GM23338 (cell line): ENCODE measurements at regions not wholly inside any gene's neighbourhood (a gene's known extent, or its start where the extent isn't known, plus 50 kb on each side); places are given as distances from the start of the nearest gene placed in this dataset.

Source experiments
- ATAC-seq: fragments of 200-7000 bp; cut with Tn5 transposase; 3 replicates; pipeline ENCODE4 v1.9.1; 2020
- DNase-seq: peaks from one replicate; pipeline ENCODE4 v3.0.0-alpha.2; 2015; ENCODE audit warnings: low spot score
- H2AFZ ChIP-seq: fragments of 200-600 bp; sonication (generic); 2 replicates; pipeline ENCODE4 v1.8.0; 2016; ENCODE audit warnings: antibody characterized with exemption, mild to moderate bottlenecking, moderate library complexity
- H3F3A ChIP-seq: fragments of 200-600 bp; sonication (generic); replicated peaks from 2 replicates; pipeline ENCODE4 v1.8.0; 2017; ENCODE audit warnings: antibody characterized with exemption, mixed run types, low read depth
- H3K27ac ChIP-seq: fragments of 200-600 bp; sonication (generic); 2 replicates; pipeline ENCODE4 v1.6.1; 2016; ENCODE audit warnings: low read depth
- H3K27me3 ChIP-seq: fragments of 200-600 bp; sonication (generic); 2 replicates; pipeline ENCODE4 v1.8.0; 2016; ENCODE audit warnings: mild to moderate bottlenecking, mixed run types, moderate library complexity; ENCODE audit not compliant: insufficient read depth
- H3K36me3 ChIP-seq: fragments of 200-600 bp; sonication (generic); 2 replicates; pipeline ENCODE4 v1.8.0; 2016; ENCODE audit warnings: mild to moderate bottlenecking; ENCODE audit not compliant: insufficient read depth
- H3K4me1 ChIP-seq: fragments of 200-600 bp; sonication (generic); 2 replicates; pipeline ENCODE4 v1.8.0; 2016; ENCODE audit warnings: mild to moderate bottlenecking, moderate library complexity; ENCODE audit not compliant: insufficient read depth
- H3K4me2 ChIP-seq: fragments of 200-600 bp; sonication (generic); 2 replicates; pipeline ENCODE4 v1.7.1; 2017; ENCODE audit warnings: mixed run types
- H3K4me3 ChIP-seq: fragments of 200-600 bp; sonication (generic); 2 replicates; pipeline ENCODE4 v1.6.1; 2016; ENCODE audit warnings: mixed run types
- H3K79me2 ChIP-seq: fragments of 200-600 bp; sonication (generic); replicated peaks from 2 replicates; pipeline ENCODE4 v1.8.0; 2017; ENCODE audit warnings: mild to moderate bottlenecking; ENCODE audit not compliant: insufficient read depth
- H3K9me2 ChIP-seq: fragments of 200-600 bp; sonication (generic); 2 replicates; pipeline ENCODE4 v1.8.0; 2017; ENCODE audit not compliant: insufficient read depth
- H4K20me1 ChIP-seq: fragments of 200-600 bp; sonication (generic); replicated peaks from 2 replicates; pipeline ENCODE4 v1.8.0; 2017; ENCODE audit warnings: mild to moderate bottlenecking; ENCODE audit not compliant: insufficient read depth
- H3K27ac Mint-ChIP-seq: 2 replicates; pipeline ENCODE4 v1.8.0; 2020; ENCODE audit warnings: inconsistent platforms, mild to moderate bottlenecking, moderate library complexity, mixed read lengths
- H3K27me3 Mint-ChIP-seq: 3 replicates; pipeline ENCODE4 v1.8.0; 2022; ENCODE audit warnings: low read depth, mild to moderate bottlenecking, moderate library complexity, mixed read lengths, inconsistent platforms; ENCODE audit not compliant: insufficient read depth, poor library complexity
- H3K36me3 Mint-ChIP-seq: 3 replicates; pipeline ENCODE4 v1.8.0; 2021; ENCODE audit warnings: low read depth, mild to moderate bottlenecking, inconsistent platforms, moderate library complexity, mixed read lengths
- H3K4me1 Mint-ChIP-seq: 3 replicates; pipeline ENCODE4 v1.8.0; 2020; ENCODE audit warnings: mild to moderate bottlenecking, inconsistent platforms, mixed read lengths
- H3K4me3 Mint-ChIP-seq: 3 replicates; pipeline ENCODE4 v1.8.0; 2021; ENCODE audit warnings: moderate library complexity, mild to moderate bottlenecking, inconsistent platforms, mixed read lengths
- H3K9me3 Mint-ChIP-seq: 3 replicates; pipeline ENCODE4 v1.8.0; 2020; ENCODE audit warnings: moderate library complexity, mild to moderate bottlenecking, inconsistent platforms, mixed read lengths
- CREB1 ChIP-seq: fragments of 250-450 bp; sonication (Bioruptor Pico); IDR thresholded peaks from 2 replicates; pipeline ENCODE4 v1.5.0; 2020; ENCODE audit warnings: low read depth, mild to moderate bottlenecking, moderate library complexity
- EZH2 ChIP-seq: fragments of 200-600 bp; sonication (generic); IDR thresholded peaks from one replicate; pipeline ENCODE4 v1.8.0; 2017; ENCODE audit warnings: antibody characterized with exemption, mild to moderate bottlenecking, low read depth; ENCODE audit not compliant: unreplicated experiment
- JUNB ChIP-seq: IDR thresholded peaks from one replicate; pipeline ENCODE4 v1.6.1; 2016; ENCODE audit warnings: antibody characterized with exemption; ENCODE audit not compliant: unreplicated experiment
- NANOG ChIP-seq: IDR thresholded peaks from 2 replicates; pipeline ENCODE4 v1.6.1; 2016; ENCODE audit warnings: antibody characterized with exemption, borderline replicate concordance
- POLR2AphosphoS5 ChIP-seq: IDR thresholded peaks from 2 replicates; pipeline ENCODE4 v1.6.1; 2016; ENCODE audit warnings: antibody characterized with exemption, low read depth
- STAT1 ChIP-seq: IDR thresholded peaks from one replicate; pipeline ENCODE4 v1.6.1; 2016; ENCODE audit warnings: antibody characterized with exemption; ENCODE audit not compliant: unreplicated experiment
- ZNF114 ChIP-seq: fragments of 250-450 bp; sonication (Bioruptor Pico); IDR thresholded peaks from 2 replicates; pipeline ENCODE4 v1.5.0; 2020; ENCODE audit warnings: mild to moderate bottlenecking, moderate library complexity
- ZNF331 ChIP-seq: fragments of 250-450 bp; sonication (Bioruptor Pico); IDR thresholded peaks from 2 replicates; pipeline ENCODE4 v1.5.0; 2020; ENCODE audit warnings: low read depth, mild to moderate bottlenecking, moderate library complexity
- TF ChIP-seq, protein P1 (sequence below): IDR thresholded peaks from one replicate; pipeline ENCODE4 v1.6.1; 2018; ENCODE audit warnings: antibody characterized with exemption; ENCODE audit not compliant: unreplicated experiment
- TF ChIP-seq, protein P2 (sequence below): IDR thresholded peaks from 2 replicates; pipeline ENCODE4 v1.6.1; 2016; ENCODE audit warnings: antibody characterized with exemption
- TF ChIP-seq, protein P3 (sequence below), 2 experiments: fragments of 200-600 bp in 1 of 2; sonication (generic) in 1 of 2; conservative IDR thresholded peaks; 2 replicates each; pipeline versions ENCODE4 v1.5.1 to v1.6.1; 2016 to 2017; ENCODE audit warnings: antibody characterized with exemption in 2 of 2, low read depth in 2 of 2, mild to moderate bottlenecking in 2 of 2, moderate library complexity in 1 of 2
- TF ChIP-seq, protein P4 (sequence below): fragments of 250-450 bp; sonication (Bioruptor Pico); IDR thresholded peaks from 2 replicates; pipeline ENCODE4 v1.5.0; 2020; ENCODE audit warnings: mild to moderate bottlenecking, moderate library complexity

DNA sequence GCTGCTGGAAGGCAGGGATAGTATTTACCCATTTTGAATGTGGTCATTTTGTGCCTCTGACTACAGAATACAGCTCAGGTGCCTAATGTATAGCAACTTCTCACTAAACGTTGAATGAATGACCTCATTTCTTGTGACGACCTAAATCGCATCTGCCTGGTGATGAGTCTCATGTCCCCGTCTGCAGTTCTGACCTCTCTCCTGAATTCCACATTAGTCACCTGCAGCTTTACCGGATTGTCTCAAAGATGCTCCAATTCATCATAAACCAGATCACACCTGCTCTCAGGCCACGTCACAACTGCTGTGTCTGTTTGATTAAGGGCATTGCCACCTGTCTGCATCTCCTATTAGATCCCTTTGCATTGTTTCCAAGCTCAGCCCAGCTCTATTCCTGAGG is 133.6 kb upstream of the MYT1L start (continued):
- TF ChIP-seq, protein P1, sequence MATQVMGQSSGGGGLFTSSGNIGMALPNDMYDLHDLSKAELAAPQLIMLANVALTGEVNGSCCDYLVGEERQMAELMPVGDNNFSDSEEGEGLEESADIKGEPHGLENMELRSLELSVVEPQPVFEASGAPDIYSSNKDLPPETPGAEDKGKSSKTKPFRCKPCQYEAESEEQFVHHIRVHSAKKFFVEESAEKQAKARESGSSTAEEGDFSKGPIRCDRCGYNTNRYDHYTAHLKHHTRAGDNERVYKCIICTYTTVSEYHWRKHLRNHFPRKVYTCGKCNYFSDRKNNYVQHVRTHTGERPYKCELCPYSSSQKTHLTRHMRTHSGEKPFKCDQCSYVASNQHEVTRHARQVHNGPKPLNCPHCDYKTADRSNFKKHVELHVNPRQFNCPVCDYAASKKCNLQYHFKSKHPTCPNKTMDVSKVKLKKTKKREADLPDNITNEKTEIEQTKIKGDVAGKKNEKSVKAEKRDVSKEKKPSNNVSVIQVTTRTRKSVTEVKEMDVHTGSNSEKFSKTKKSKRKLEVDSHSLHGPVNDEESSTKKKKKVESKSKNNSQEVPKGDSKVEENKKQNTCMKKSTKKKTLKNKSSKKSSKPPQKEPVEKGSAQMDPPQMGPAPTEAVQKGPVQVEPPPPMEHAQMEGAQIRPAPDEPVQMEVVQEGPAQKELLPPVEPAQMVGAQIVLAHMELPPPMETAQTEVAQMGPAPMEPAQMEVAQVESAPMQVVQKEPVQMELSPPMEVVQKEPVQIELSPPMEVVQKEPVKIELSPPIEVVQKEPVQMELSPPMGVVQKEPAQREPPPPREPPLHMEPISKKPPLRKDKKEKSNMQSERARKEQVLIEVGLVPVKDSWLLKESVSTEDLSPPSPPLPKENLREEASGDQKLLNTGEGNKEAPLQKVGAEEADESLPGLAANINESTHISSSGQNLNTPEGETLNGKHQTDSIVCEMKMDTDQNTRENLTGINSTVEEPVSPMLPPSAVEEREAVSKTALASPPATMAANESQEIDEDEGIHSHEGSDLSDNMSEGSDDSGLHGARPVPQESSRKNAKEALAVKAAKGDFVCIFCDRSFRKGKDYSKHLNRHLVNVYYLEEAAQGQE: no peak
- TF ChIP-seq EZH2 (no peak), ZNF331 (no peak), ZNF114 (CRISPR knock-in tag) (no peak), STAT1 (no peak), NANOG (no peak)
- TF ChIP-seq, protein P2, sequence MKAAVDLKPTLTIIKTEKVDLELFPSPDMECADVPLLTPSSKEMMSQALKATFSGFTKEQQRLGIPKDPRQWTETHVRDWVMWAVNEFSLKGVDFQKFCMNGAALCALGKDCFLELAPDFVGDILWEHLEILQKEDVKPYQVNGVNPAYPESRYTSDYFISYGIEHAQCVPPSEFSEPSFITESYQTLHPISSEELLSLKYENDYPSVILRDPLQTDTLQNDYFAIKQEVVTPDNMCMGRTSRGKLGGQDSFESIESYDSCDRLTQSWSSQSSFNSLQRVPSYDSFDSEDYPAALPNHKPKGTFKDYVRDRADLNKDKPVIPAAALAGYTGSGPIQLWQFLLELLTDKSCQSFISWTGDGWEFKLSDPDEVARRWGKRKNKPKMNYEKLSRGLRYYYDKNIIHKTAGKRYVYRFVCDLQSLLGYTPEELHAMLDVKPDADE: no peak
- TF ChIP-seq, protein P3, sequence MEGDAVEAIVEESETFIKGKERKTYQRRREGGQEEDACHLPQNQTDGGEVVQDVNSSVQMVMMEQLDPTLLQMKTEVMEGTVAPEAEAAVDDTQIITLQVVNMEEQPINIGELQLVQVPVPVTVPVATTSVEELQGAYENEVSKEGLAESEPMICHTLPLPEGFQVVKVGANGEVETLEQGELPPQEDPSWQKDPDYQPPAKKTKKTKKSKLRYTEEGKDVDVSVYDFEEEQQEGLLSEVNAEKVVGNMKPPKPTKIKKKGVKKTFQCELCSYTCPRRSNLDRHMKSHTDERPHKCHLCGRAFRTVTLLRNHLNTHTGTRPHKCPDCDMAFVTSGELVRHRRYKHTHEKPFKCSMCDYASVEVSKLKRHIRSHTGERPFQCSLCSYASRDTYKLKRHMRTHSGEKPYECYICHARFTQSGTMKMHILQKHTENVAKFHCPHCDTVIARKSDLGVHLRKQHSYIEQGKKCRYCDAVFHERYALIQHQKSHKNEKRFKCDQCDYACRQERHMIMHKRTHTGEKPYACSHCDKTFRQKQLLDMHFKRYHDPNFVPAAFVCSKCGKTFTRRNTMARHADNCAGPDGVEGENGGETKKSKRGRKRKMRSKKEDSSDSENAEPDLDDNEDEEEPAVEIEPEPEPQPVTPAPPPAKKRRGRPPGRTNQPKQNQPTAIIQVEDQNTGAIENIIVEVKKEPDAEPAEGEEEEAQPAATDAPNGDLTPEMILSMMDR (conservative IDR thresholded peaks at IDR 0.05; ENCODE audit: low read depth in 2 of 2): no peak

DNA sequence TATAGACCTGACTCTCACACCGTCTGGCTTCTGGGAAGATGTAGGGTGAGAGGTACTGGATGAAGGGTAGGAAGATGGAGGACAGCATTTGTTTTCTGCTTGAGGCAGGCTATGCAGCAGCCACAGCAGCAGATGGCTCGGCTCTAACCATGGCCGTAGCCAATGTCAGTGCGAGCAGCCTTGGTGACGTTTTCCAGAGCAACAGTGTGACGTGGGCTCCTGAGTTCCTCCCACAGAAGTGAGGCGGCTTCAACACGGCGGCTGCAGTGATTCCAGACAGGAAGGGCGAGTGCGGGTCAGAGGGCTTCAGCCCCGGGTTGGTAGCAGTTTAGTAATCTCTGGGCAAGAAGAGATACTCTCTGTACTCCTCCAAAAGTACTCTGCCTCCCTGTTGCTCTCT is 133.0 kb upstream of the MYT1L start:
- H3K27ac Mint-ChIP-seq: no peak overlapping the region
- no peaks in the 10 kb centered on the region for H3K9me3 Mint-ChIP-seq
- H3K9me2 ChIP-seq: 0 out of 2 replicates have a peak, but pooled peaks cover 3% of the 10 kb centered on the region
- H3F3A ChIP-seq: no peaks in the 10 kb centered on the region
- no peaks in the 10 kb centered on the region for H3K4me1 ChIP-seq
- H3K27ac ChIP-seq: no peak overlapping the region
- no peaks in the 10 kb centered on the region for H3K36me3 ChIP-seq
- H3K27me3 Mint-ChIP-seq: peaks cover 3% of the 10 kb centered on the region
- no peak overlapping the region for H3K4me3 ChIP-seq
- no peak for DNase-seq
- no peaks in the 10 kb centered on the region for H3K27me3 ChIP-seq
- no peak for ATAC-seq
- H4K20me1 ChIP-seq: no peaks in the 10 kb centered on the region
- H3K36me3 Mint-ChIP-seq: no peaks in the 10 kb centered on the region
- H3K4me2 ChIP-seq: no peak overlapping the region
- H2AFZ ChIP-seq: no peak overlapping the region
- H3K4me3 Mint-ChIP-seq: no peak overlapping the region
- peaks cover 11% of the 10 kb centered on the region for H3K4me1 Mint-ChIP-seq
- H3K79me2 ChIP-seq: no peaks in the 10 kb centered on the region
- TF ChIP-seq ZNF114 (CRISPR knock-in tag): no peak
- no peak for TF ChIP-seq CREB1 (CRISPR knock-in tag)
- TF ChIP-seq, protein P2: no peak
- no peak for TF ChIP-seq ZNF331
- TF ChIP-seq, protein P4, sequence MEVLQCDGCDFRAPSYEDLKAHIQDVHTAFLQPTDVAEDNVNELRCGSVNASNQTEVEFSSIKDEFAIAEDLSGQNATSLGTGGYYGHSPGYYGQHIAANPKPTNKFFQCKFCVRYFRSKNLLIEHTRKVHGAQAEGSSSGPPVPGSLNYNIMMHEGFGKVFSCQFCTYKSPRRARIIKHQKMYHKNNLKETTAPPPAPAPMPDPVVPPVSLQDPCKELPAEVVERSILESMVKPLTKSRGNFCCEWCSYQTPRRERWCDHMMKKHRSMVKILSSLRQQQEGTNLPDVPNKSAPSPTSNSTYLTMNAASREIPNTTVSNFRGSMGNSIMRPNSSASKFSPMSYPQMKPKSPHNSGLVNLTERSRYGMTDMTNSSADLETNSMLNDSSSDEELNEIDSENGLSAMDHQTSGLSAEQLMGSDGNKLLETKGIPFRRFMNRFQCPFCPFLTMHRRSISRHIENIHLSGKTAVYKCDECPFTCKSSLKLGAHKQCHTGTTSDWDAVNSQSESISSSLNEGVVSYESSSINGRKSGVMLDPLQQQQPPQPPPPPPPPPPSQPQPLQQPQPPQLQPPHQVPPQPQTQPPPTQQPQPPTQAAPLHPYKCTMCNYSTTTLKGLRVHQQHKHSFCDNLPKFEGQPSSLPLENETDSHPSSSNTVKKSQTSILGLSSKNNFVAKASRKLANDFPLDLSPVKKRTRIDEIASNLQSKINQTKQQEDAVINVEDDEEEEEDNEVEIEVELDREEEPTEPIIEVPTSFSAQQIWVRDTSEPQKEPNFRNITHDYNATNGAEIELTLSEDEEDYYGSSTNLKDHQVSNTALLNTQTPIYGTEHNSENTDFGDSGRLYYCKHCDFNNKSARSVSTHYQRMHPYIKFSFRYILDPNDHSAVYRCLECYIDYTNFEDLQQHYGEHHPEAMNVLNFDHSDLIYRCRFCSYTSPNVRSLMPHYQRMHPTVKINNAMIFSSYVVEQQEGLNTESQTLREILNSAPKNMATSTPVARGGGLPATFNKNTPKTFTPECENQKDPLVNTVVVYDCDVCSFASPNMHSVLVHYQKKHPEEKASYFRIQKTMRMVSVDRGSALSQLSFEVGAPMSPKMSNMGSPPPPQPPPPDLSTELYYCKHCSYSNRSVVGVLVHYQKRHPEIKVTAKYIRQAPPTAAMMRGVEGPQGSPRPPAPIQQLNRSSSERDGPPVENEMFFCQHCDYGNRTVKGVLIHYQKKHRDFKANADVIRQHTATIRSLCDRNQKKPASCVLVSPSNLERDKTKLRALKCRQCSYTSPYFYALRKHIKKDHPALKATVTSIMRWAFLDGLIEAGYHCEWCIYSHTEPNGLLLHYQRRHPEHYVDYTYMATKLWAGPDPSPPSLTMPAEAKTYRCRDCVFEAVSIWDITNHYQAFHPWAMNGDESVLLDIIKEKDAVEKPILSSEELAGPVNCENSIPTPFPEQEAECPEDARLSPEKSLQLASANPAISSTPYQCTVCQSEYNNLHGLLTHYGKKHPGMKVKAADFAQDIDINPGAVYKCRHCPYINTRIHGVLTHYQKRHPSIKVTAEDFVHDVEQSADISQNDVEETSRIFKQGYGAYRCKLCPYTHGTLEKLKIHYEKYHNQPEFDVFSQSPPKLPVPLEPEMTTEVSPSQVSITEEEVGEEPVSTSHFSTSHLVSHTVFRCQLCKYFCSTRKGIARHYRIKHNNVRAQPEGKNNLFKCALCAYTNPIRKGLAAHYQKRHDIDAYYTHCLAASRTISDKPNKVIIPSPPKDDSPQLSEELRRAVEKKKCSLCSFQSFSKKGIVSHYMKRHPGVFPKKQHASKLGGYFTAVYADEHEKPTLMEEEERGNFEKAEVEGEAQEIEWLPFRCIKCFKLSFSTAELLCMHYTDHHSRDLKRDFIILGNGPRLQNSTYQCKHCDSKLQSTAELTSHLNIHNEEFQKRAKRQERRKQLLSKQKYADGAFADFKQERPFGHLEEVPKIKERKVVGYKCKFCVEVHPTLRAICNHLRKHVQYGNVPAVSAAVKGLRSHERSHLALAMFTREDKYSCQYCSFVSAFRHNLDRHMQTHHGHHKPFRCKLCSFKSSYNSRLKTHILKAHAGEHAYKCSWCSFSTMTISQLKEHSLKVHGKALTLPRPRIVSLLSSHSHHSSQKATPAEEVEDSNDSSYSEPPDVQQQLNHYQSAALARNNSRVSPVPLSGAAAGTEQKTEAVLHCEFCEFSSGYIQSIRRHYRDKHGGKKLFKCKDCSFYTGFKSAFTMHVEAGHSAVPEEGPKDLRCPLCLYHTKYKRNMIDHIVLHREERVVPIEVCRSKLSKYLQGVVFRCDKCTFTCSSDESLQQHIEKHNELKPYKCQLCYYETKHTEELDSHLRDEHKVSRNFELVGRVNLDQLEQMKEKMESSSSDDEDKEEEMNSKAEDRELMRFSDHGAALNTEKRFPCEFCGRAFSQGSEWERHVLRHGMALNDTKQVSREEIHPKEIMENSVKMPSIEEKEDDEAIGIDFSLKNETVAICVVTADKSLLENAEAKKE (CRISPR knock-in tag): no peak
- no peak for TF ChIP-seq POLR2AphosphoS5
- TF ChIP-seq STAT1: no peak
- TF ChIP-seq EZH2: no peak
- TF ChIP-seq JUNB: no peak
